PC-9 (cell line): ENCODE measurements at regions not wholly inside any gene's neighbourhood (a gene's known extent, or its start where the extent isn't known, plus 50 kb on each side); places are given as distances from the start of the nearest gene placed in this dataset.

Experiments used
- BruUV-seq: library from RNA; stranded (reverse); fragments of 400-500 nt; replicated peaks from 2 replicates; lab custom pipeline; 2021; lab: Mats Ljungman, UMichigan
- CTCF ChIA-PET: fragments of 300-600 bp; sonication (Branson Sonifier 250); formaldehyde crosslinking; loops from one replicate; lab custom pipeline; 2022; ENCODE audit warnings: antibody characterized with exemption; lab: Charles Lee
- POLR2A ChIA-PET: fragments of 300-600 bp; sonication (Branson Sonifier 250); formaldehyde crosslinking; loops from one replicate; lab custom pipeline; 2022; ENCODE audit warnings: antibody characterized with exemption; ENCODE audit not compliant: unreplicated experiment; lab: Charles Lee
- DNase-seq, 2 experiments: peaks; one replicate each; pipeline versions ENCODE4 v3.0.0 to v3.0.0-alpha.2; 2015 to 2022; ENCODE audit warnings: mixed read lengths in 1 of 2
- H2AFZ ChIP-seq: fragments of 200-600 bp; sonication (generic); 2 replicates; pipeline ENCODE4 v1.8.1; 2017; ENCODE audit warnings: antibody characterized with exemption
- H3F3A ChIP-seq: fragments of 200-600 bp; sonication (generic); 2 replicates; pipeline ENCODE4 v1.8.1; 2017; ENCODE audit warnings: antibody characterized with exemption, mild to moderate bottlenecking, low read depth; ENCODE audit not compliant: insufficient read depth
- H3K27ac ChIP-seq: fragments of 200-600 bp; sonication (generic); 2 replicates; pipeline ENCODE4 v1.6.1; 2016; ENCODE audit warnings: mixed run types
- H3K27me3 ChIP-seq: fragments of 200-600 bp; sonication (generic); 2 replicates; pipeline ENCODE4 v1.6.1; 2016; ENCODE audit warnings: low read depth, mixed run types; ENCODE audit not compliant: insufficient read depth
- H3K36me3 ChIP-seq: fragments of 200-600 bp; sonication (generic); 2 replicates; pipeline ENCODE4 v1.6.1; 2016; ENCODE audit warnings: low read depth, mixed run types
- H3K4me1 ChIP-seq: fragments of 200-600 bp; sonication (generic); replicated peaks from 2 replicates; pipeline ENCODE4 v1.6.1; 2016; ENCODE audit warnings: mixed run types; ENCODE audit not compliant: insufficient read depth
- H3K4me2 ChIP-seq: fragments of 200-600 bp; sonication (generic); 2 replicates; pipeline ENCODE4 v1.6.1; 2017; ENCODE audit warnings: mixed run types
- H3K4me3 ChIP-seq: fragments of 200-600 bp; sonication (generic); 2 replicates; pipeline ENCODE4 v1.6.1; 2016; ENCODE audit warnings: mixed run types
- H3K79me2 ChIP-seq: fragments of 200-600 bp; sonication (generic); 2 replicates; pipeline ENCODE4 v1.6.1; 2017; ENCODE audit warnings: low read depth, mixed run types
- H3K9me2 ChIP-seq: fragments of 200-600 bp; sonication (generic); 2 replicates; pipeline ENCODE4 v1.8.1; 2017; ENCODE audit warnings: mild to moderate bottlenecking; ENCODE audit not compliant: insufficient read depth
- H3K9me3 ChIP-seq: fragments of 200-600 bp; sonication (generic); 2 replicates; pipeline ENCODE4 v1.8.1; 2016; ENCODE audit warnings: low read depth; ENCODE audit not compliant: insufficient read depth
- H4K20me1 ChIP-seq: fragments of 200-600 bp; sonication (generic); 2 replicates; pipeline ENCODE4 v1.8.1; 2017; ENCODE audit not compliant: insufficient read depth
- CTCF ChIP-seq: fragments of 200-600 bp; sonication (generic); conservative IDR thresholded peaks from 2 replicates; pipeline ENCODE4 v1.6.1; 2017; ENCODE audit warnings: mixed run types, antibody characterized with exemption, mild to moderate bottlenecking, moderate library complexity
- EZH2 ChIP-seq: fragments of 200-600 bp; sonication (generic); IDR thresholded peaks from 2 replicates; pipeline ENCODE4 v1.8.0; 2017; ENCODE audit warnings: antibody characterized with exemption, low read depth
- intact Hi-C: fragments of 100-400 bp; cut with micrococcal nuclease; formaldehyde crosslinking; loops from one replicate; pipeline ENCODE4 v1.10.0; 2022; ENCODE audit not compliant: unreplicated experiment

GRCh38 chr11:38582756-38583155, 1984.7 kb upstream of the RAG2 start:
- H3K9me2 ChIP-seq, result no peaks in the 10 kb centered on the region; the same call in 1 of the 2 replicates
- no peaks in the 10 kb centered on the region for H3K4me1 ChIP-seq
- DNase-seq, result no peak
- TF ChIP-seq CTCF (no peak), EZH2 (no peak)
- POLR2A ChIA-PET, result no interaction called here
- no peak overlapping the region for H2AFZ ChIP-seq
- H4K20me1 ChIP-seq, result no peaks in the 10 kb centered on the region
- H3K79me2 ChIP-seq, result no peaks in the 10 kb centered on the region
- intact Hi-C loops, result no loop called here
- no TSS peak for BruUV-seq
- H3K9me3 ChIP-seq, result peaks cover 4% of the 10 kb centered on the region; the same call in 1 of the 2 replicates
- H3K4me2 ChIP-seq, result no peak overlapping the region
- no peak overlapping the region for H3K4me3 ChIP-seq
- CTCF ChIA-PET, result no interaction called here
- no peaks in the 10 kb centered on the region for H3K36me3 ChIP-seq
- no peaks in the 10 kb centered on the region for H3K27me3 ChIP-seq
- H3F3A ChIP-seq, result no peaks in the 10 kb centered on the region; the same call in 1 of the 2 replicates
- no peak overlapping the region for H3K27ac ChIP-seq

GRCh38 chr11:38582151-38582550, 1984.1 kb upstream of the RAG2 start:
- H3K79me2 ChIP-seq, result no peaks in the 10 kb centered on the region
- TF ChIP-seq EZH2 (no peak), CTCF (no peak)
- BruUV-seq, result no TSS peak
- peaks cover 7% of the 10 kb centered on the region; the same call in 1 of the 2 replicates for H3K9me3 ChIP-seq
- no peaks in the 10 kb centered on the region for H4K20me1 ChIP-seq
- no peak overlapping the region for H3K4me2 ChIP-seq
- intact Hi-C loops, result no loop called here
- H3K36me3 ChIP-seq, result no peaks in the 10 kb centered on the region
- CTCF ChIA-PET, result no interaction called here
- H3K4me1 ChIP-seq, result no peaks in the 10 kb centered on the region
- POLR2A ChIA-PET, result no interaction called here
- DNase-seq, result no peak
- no peak overlapping the region for H2AFZ ChIP-seq
- no peak overlapping the region for H3K27ac ChIP-seq
- H3K27me3 ChIP-seq, result no peaks in the 10 kb centered on the region
- H3F3A ChIP-seq, result no peaks in the 10 kb centered on the region; the same call in 1 of the 2 replicates
- no peak overlapping the region for H3K4me3 ChIP-seq
- H3K9me2 ChIP-seq, result no peaks in the 10 kb centered on the region; the same call in 1 of the 2 replicates

- TF ChIP-seq CTCF, result no peak
- TF ChIP-seq EZH2, result no peak
- BruUV-seq, result no TSS peak
Measured at GRCh38 chr11:38577769-38578168, 1979.7 kb upstream of the RAG2 start.

More at GRCh38 chr11:38577769-38578168, 1979.7 kb upstream of the RAG2 start:
- Histone ChIP-seq H3K9me3 (peaks cover 7% of the 10 kb centered on the region; the same call in 1 of the 2 replicates), H3K27me3 (no peaks in the 10 kb centered on the region), H4K20me1 (no peaks in the 10 kb centered on the region), H3K4me2 (no peak overlapping the region), H3K4me3 (no peak overlapping the region), H3F3A (no peaks in the 10 kb centered on the region; the same call in 1 of the 2 replicates), H3K27ac (no peak overlapping the region), H3K79me2 (no peaks in the 10 kb centered on the region), H3K36me3 (no peaks in the 10 kb centered on the region), H2AFZ (no peak overlapping the region), H3K4me1 (no peaks in the 10 kb centered on the region), H3K9me2 (no peaks in the 10 kb centered on the region)
- ChIA-PET CTCF (no interaction called here), POLR2A (no interaction called here)
- DNase-seq, result no peak
- intact Hi-C loops, result no loop called here
